LNCaP clone FGC (cell line): ENCODE measurements at regions not wholly inside any gene's neighbourhood (a gene's known extent, or its start where the extent isn't known, plus 50 kb on each side); places are given as distances from the start of the nearest gene placed in this dataset.

Experiments used
- DNase-seq: peaks from one replicate; pipeline ENCODE4 v3.0.0-alpha.2; 2011; ENCODE audit warnings: low read depth
- H3K4me3 ChIP-seq: 2 replicates; pipeline ENCODE4 v1.5.1; 2011; ENCODE audit warnings: mild to moderate bottlenecking, low read depth, low read length, control low read depth
- CTCF ChIP-seq: IDR thresholded peaks from 2 replicates; pipeline ENCODE4 v1.5.1; 2012; ENCODE audit warnings: mild to moderate bottlenecking; ENCODE audit not compliant: control insufficient read depth, insufficient read depth; ENCODE audit errors: extremely low read depth

DNA sequence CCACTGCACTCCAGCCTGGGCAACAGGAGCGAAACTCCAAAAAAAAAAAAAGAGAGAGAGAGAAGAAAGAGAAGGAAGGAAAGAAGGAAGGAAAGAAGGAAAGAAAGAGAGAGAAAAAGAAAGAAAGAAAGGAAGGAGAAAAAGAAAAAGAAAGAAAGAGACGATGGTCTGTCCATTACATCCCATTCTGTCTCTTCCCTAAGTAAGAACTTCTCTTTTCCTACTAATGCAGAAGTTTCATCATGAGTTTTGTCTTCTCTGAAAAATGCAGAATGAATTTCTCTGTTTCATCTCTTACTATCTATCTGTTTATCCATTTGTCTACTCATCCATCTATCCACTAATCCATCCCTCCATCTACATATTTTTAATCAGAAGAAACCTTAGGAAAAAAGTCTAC, 94.9 kb upstream of the MED13 start:
- TF ChIP-seq CTCF, result no peak
- no peak for DNase-seq
- H3K4me3 ChIP-seq, result no peak overlapping the region

DNA sequence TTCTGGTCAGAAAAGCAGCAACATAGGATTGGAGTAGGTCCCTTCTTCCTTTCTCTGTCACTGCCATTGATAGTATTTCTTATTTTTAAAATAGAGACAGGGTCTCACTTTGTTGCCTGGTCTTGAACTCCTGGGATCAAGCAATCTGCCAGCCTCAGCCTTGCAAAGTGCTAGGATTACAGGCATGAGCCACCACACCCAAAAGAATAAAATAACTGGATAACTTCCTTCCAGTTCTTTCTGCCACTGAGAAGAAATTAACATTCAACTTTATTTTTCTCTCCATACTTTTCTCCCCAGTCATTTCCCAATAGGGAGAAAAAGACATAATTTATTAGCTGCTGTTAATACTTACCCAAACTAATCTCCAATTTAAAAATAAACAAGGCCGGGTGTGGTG, 91.9 kb upstream of the MED13 start:
- TF ChIP-seq CTCF, result no peak
- H3K4me3 ChIP-seq, result no peak overlapping the region
- no peak for DNase-seq

- no peak for TF ChIP-seq CTCF
- no peak overlapping the region for H3K4me3 ChIP-seq
- DNase-seq, result no peak
Observed at GRCh38 chr17:62154909-62155308, 89.8 kb upstream of the MED13 start.

- no peak for TF ChIP-seq CTCF
Observed at GRCh38 chr17:62150471-62150870, 85.4 kb upstream of the MED13 start.

DNA sequence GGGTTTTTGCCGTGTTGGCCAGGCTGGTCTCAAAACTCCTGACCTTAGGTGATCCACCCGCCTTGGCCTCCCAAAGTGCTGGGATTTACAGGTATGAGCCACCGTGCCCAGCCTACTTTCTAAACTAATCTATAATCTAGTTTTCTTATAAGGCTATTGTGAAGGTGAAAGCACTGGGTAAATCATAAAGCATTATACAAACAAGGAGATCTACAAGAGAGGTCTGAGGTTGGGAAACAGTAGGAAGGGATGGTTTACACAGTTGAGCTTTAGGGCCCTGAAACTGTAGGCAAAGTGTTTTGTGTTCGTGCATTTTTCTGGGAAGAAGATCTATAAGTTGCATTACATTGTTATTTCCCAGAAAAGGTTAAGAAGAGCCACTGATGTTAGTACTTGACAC, 84.9 kb upstream of the MED13 start:
- TF ChIP-seq CTCF, result no peak
- H3K4me3 ChIP-seq, result no peak overlapping the region
- DNase-seq, result no peak

More at GRCh38 chr17:62150471-62150870, 85.4 kb upstream of the MED13 start:
- no peak overlapping the region for H3K4me3 ChIP-seq
- no peak for DNase-seq

DNA sequence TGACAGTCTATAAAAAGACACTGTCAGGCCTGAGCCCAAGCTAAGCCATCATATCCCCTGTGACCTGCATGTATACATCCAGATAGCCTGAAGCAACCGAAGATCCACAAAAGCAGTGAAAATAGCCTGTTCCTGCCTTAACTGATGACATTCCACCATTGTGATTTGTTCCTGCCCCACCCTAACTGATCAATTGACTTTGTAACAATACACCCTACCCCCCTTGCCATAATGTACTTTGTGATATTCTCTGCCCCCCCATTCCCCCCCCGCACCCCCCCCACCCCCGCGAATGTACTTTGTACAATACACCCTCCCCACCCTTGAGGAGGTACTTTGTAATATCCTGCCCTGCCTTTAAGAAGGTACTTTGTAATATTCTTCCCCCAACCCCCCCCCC, 82.2 kb upstream of the MED13 start:
- no peak overlapping the region for H3K4me3 ChIP-seq
- no peak for TF ChIP-seq CTCF
- DNase-seq, result no peak

DNA sequence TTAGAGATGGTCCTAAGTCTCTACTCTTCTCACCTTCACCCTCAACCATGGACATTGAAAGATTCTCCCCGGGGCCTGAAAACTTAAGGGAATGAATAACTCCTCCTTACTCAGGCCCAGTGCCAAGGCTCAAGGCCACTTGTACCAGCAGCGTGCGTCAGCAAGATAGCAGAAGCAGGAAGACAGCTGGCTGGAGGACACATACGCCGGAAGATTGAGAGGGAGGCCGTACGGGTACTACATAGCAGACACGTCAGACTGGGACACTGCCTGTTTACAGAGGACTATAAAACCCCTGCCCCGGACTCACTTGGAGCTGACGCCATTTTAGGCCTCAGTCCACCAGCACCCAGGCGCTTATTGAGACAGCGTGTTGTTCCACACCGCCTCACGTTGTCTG, 75.8 kb upstream of the MED13 start:
- no peak for TF ChIP-seq CTCF
- H3K4me3 ChIP-seq, result no peak overlapping the region
- DNase-seq, result no peak
